ENCODE measurements at regions not wholly inside any gene's neighbourhood (a gene's known extent, or its start where the extent isn't known, plus 50 kb on each side); places are given as distances from the start of the nearest gene placed in this dataset.

DNA sequence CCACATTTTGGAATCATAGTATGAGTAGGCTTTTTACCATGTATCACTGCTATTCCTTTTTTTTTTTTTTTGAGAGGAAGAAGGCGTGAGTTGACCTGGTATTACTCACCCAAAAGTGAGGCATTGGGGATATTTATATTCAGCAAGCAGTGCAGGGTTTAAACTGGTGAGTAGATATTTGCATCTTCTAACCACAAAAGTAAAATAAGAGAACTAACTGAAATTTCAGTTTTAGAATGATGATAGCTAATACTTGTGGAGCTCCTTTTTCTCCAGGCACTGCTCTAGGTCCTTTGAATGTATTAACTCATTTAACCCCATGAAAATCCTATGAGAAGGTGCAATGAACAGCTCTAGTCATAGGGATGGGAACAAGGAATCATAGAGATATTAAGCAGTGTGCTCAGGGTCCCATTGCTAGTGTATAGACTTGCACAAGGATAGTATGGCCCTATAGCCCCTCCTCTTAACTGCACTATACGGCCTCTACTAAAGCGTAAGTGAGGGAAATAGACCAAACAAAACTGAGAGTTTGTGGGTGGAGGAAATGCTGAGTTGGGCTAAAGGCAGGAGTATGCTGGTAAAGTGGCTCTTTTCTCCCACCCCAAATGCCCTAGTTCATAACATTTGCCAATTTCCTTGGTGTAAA lies 104.3 kb upstream of the MAX start:
- TF ChIP-seq POLR2A (IDR thresholded peaks at IDR 0.05) = no peak
- TF ChIP-seq, protein P1, sequence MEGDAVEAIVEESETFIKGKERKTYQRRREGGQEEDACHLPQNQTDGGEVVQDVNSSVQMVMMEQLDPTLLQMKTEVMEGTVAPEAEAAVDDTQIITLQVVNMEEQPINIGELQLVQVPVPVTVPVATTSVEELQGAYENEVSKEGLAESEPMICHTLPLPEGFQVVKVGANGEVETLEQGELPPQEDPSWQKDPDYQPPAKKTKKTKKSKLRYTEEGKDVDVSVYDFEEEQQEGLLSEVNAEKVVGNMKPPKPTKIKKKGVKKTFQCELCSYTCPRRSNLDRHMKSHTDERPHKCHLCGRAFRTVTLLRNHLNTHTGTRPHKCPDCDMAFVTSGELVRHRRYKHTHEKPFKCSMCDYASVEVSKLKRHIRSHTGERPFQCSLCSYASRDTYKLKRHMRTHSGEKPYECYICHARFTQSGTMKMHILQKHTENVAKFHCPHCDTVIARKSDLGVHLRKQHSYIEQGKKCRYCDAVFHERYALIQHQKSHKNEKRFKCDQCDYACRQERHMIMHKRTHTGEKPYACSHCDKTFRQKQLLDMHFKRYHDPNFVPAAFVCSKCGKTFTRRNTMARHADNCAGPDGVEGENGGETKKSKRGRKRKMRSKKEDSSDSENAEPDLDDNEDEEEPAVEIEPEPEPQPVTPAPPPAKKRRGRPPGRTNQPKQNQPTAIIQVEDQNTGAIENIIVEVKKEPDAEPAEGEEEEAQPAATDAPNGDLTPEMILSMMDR (IDR thresholded peaks at IDR 0.05) = no peak

Measured in body of pancreas (tissue), 4 donors.